ENCODE measurements at regions not wholly inside any gene's neighbourhood (a gene's known extent, or its start where the extent isn't known, plus 50 kb on each side); places are given as distances from the start of the nearest gene placed in this dataset.
"Not testable (repeated sequence)": the region's sequence is repeated elsewhere in the genome, so short reads cannot be mapped to it uniquely, and the experiment has no call there.

DNA sequence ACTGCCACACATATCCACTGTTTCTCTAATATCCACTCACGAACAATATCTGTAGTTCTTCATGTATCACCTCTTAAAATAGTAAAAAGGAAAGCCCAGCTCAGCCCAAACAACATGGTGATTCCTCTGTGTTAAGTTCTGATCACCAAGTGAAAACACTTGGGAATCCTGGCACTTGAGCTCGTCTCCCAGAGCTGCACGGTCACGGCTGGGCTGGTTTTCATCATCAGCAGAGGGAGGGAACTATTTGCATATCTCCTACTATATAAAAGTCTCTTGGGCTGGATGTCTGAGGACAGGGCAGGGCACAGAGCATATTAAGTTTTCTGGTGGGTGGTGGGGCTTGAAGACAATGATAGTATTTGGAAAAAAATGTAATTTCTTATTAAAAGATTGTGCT is 870.6 kb downstream of the TMEM121 start:
- H3K27ac ChIP-seq (ENCODE audit: insufficient read depth, low read depth, low read length), result no peak overlapping the region
- H3K9ac ChIP-seq (replicated peaks; ENCODE audit: extremely low read depth, insufficient read depth, low read length), result no peak overlapping the region
- no peak overlapping the region for H2AFZ ChIP-seq (ENCODE audit: low read depth, low read length)
- no TSS peak for BruUV-seq (replicated peaks)
- no peak overlapping the region for H3K4me3 ChIP-seq (replicated peaks in 1 of 3; ENCODE audit: insufficient read depth in 1 of 3, low read depth in 1 of 3, low read length in 3 of 3)
- dilution Hi-C loops (cut with MboI; ENCODE audit: extremely low pct_ligation_motif_present, low sequenced_read_pairs) (no loop called here), intact Hi-C loops (cut with micrococcal nuclease) (no loop called here)
- FAIRE-seq, result no peak
- no peak for DNase-seq (ENCODE audit: low read depth, low spot score)
- no peak for TF ChIP-seq JUN (IDR thresholded peaks at IDR 0.05; ENCODE audit: borderline replicate concordance, insufficient read depth, insufficient read length, low read depth)
- no peak for TF ChIP-seq POLR2A (IDR thresholded peaks at IDR 0.05; ENCODE audit: low read depth, low read length)
- TF ChIP-seq, protein P1, sequence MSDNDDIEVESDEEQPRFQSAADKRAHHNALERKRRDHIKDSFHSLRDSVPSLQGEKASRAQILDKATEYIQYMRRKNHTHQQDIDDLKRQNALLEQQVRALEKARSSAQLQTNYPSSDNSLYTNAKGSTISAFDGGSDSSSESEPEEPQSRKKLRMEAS (IDR thresholded peaks at IDR 0.05; ENCODE audit: insufficient read depth, insufficient read length), result no peak
- no peak for TF ChIP-seq GATA2 (IDR thresholded peaks at IDR 0.05; ENCODE audit: insufficient read depth, insufficient read length, low read depth, low read length)
- TF ChIP-seq, protein P2, sequence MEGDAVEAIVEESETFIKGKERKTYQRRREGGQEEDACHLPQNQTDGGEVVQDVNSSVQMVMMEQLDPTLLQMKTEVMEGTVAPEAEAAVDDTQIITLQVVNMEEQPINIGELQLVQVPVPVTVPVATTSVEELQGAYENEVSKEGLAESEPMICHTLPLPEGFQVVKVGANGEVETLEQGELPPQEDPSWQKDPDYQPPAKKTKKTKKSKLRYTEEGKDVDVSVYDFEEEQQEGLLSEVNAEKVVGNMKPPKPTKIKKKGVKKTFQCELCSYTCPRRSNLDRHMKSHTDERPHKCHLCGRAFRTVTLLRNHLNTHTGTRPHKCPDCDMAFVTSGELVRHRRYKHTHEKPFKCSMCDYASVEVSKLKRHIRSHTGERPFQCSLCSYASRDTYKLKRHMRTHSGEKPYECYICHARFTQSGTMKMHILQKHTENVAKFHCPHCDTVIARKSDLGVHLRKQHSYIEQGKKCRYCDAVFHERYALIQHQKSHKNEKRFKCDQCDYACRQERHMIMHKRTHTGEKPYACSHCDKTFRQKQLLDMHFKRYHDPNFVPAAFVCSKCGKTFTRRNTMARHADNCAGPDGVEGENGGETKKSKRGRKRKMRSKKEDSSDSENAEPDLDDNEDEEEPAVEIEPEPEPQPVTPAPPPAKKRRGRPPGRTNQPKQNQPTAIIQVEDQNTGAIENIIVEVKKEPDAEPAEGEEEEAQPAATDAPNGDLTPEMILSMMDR (IDR thresholded peaks at IDR 0.05; ENCODE audit: extremely low read depth in 1 of 2, insufficient read depth in 1 of 2, low read depth in 1 of 2, low read length in 2 of 2), result no peak
- TF ChIP-seq EZH2 (IDR thresholded peaks at IDR 0.05; ENCODE audit: borderline replicate concordance, low read depth, low read length, severe bottlenecking), result no peak
- TF ChIP-seq POLR2AphosphoS5 (IDR thresholded peaks at IDR 0.05; ENCODE audit: insufficient read depth, low read depth, low read length), result no peak
- no peak for TF ChIP-seq MYC (IDR thresholded peaks at IDR 0.05; ENCODE audit: low read depth, low read length)
- no peak for TF ChIP-seq FOS (IDR thresholded peaks at IDR 0.05; ENCODE audit: borderline replicate concordance, insufficient read depth, low read length)
- no peak overlapping the region for H3K4me2 ChIP-seq (ENCODE audit: insufficient read depth, low read length)
- no peaks in the 10 kb centered on the region for H3K9me1 ChIP-seq (replicated peaks; ENCODE audit: control insufficient read depth, extremely low read depth, insufficient read depth, low read length)
- no peaks in the 10 kb centered on the region for H3K4me1 ChIP-seq (ENCODE audit: control insufficient read depth, extremely low read depth, insufficient read depth, low read length)
- ChIA-PET CTCF (no interaction called here), POLR2A (no interaction called here)
- no peaks in the 10 kb centered on the region for H4K20me1 ChIP-seq (replicated peaks; ENCODE audit: control insufficient read depth, extremely low read depth, insufficient read depth, low read length)
- no peaks in the 10 kb centered on the region for H3K27me3 ChIP-seq (ENCODE audit: control insufficient read depth in 2 of 2, insufficient read depth in 2 of 2, low read length in 2 of 2)
- H3K36me3 ChIP-seq (ENCODE audit: control insufficient read depth in 2 of 2, extremely low read depth in 1 of 2, insufficient read depth in 2 of 2, low read length in 2 of 2), result no peaks in the 10 kb centered on the region
- H3K79me2 ChIP-seq (ENCODE audit: control insufficient read depth, insufficient read depth, low read length), result no peaks in the 10 kb centered on the region
- H3K9me3 ChIP-seq (replicated peaks; ENCODE audit: control insufficient read depth, insufficient read depth, low read length), result peaks cover 2% of the 10 kb centered on the region

DNA sequence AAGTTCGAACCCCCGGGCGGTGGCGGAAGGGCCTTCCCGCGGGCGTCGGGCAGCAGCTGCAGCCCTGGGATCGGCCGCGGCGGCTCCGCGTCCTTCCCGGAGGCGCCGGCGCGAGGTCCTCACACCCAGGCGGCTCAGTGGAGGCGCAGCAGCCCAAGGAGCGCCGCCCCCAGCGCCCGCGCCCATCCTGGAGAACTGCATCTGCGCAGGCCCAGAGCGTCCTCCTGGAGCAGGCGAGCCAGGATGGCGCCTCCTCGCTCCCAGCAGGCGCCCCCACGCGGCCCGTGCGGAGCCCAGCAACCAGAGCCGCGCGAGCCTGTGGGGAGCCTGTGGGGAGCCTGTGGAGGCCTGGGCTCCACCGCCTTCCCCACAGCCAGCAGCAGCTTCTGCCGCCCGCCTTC is 872.5 kb downstream of the TMEM121 start:
- FAIRE-seq; intact Hi-C loops (cut with micrococcal nuclease); DNase-seq (ENCODE audit: low read depth, low spot score); H3K4me3 ChIP-seq (replicated peaks in 1 of 3; ENCODE audit: insufficient read depth in 1 of 3, low read depth in 1 of 3, low read length in 3 of 3); H3K9ac ChIP-seq (replicated peaks; ENCODE audit: extremely low read depth, insufficient read depth, low read length); H3K27ac ChIP-seq (ENCODE audit: insufficient read depth, low read depth, low read length); CTCF ChIA-PET; H3K36me3 ChIP-seq (ENCODE audit: control insufficient read depth in 2 of 2, extremely low read depth in 1 of 2, insufficient read depth in 2 of 2, low read length in 2 of 2); dilution Hi-C loops (cut with MboI; ENCODE audit: extremely low pct_ligation_motif_present, low sequenced_read_pairs); H3K9me1 ChIP-seq (replicated peaks; ENCODE audit: control insufficient read depth, extremely low read depth, insufficient read depth, low read length); POLR2A ChIA-PET; H2AFZ ChIP-seq (ENCODE audit: low read depth, low read length); H3K79me2 ChIP-seq (ENCODE audit: control insufficient read depth, insufficient read depth, low read length); H4K20me1 ChIP-seq (replicated peaks; ENCODE audit: control insufficient read depth, extremely low read depth, insufficient read depth, low read length); H3K9me3 ChIP-seq (replicated peaks; ENCODE audit: control insufficient read depth, insufficient read depth, low read length); BruUV-seq (replicated peaks); H3K4me1 ChIP-seq (ENCODE audit: control insufficient read depth, extremely low read depth, insufficient read depth, low read length); H3K27me3 ChIP-seq (ENCODE audit: control insufficient read depth in 2 of 2, insufficient read depth in 2 of 2, low read length in 2 of 2); H3K4me2 ChIP-seq (ENCODE audit: insufficient read depth, low read length): not testable (repeated sequence)

DNA sequence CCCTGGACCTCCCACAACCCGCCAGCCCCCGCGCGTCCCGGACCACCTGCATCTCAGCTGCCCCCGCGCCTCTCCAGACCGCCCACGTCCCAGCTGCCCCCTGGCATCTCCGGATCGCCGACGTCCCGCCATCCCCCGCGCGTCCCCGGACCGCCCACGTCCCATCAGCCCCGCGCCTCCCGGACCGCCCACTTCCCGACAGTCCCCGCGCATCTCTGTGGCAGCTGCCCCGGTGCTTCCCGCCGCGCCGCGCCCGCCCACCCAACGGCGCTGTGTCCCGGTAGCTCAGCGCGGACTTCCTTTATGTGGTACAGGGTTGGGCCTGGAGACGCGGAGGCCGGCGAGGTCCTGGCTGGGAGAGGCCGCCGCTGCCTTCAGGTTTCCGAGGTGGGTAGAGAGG is 874.9 kb downstream of the TMEM121 start:
- DNase-seq (ENCODE audit: low read depth, low spot score); H4K20me1 ChIP-seq (replicated peaks; ENCODE audit: control insufficient read depth, extremely low read depth, insufficient read depth, low read length); H3K4me3 ChIP-seq (replicated peaks in 1 of 3; ENCODE audit: insufficient read depth in 1 of 3, low read depth in 1 of 3, low read length in 3 of 3); FAIRE-seq; dilution Hi-C loops (cut with MboI; ENCODE audit: extremely low pct_ligation_motif_present, low sequenced_read_pairs); intact Hi-C loops (cut with micrococcal nuclease); H3K27me3 ChIP-seq (ENCODE audit: control insufficient read depth in 2 of 2, insufficient read depth in 2 of 2, low read length in 2 of 2); H2AFZ ChIP-seq (ENCODE audit: low read depth, low read length); H3K4me1 ChIP-seq (ENCODE audit: control insufficient read depth, extremely low read depth, insufficient read depth, low read length); POLR2A ChIA-PET; H3K27ac ChIP-seq (ENCODE audit: insufficient read depth, low read depth, low read length); H3K36me3 ChIP-seq (ENCODE audit: control insufficient read depth in 2 of 2, extremely low read depth in 1 of 2, insufficient read depth in 2 of 2, low read length in 2 of 2); H3K4me2 ChIP-seq (ENCODE audit: insufficient read depth, low read length); H3K9ac ChIP-seq (replicated peaks; ENCODE audit: extremely low read depth, insufficient read depth, low read length); H3K9me3 ChIP-seq (replicated peaks; ENCODE audit: control insufficient read depth, insufficient read depth, low read length); BruUV-seq (replicated peaks); CTCF ChIA-PET; H3K9me1 ChIP-seq (replicated peaks; ENCODE audit: control insufficient read depth, extremely low read depth, insufficient read depth, low read length); H3K79me2 ChIP-seq (ENCODE audit: control insufficient read depth, insufficient read depth, low read length): not testable (repeated sequence)

Data from endothelial cell of umbilical vein (primary cell).